Renal cortical epithelial cell (primary cell): ENCODE measurements at regions not wholly inside any gene's neighbourhood (a gene's known extent, or its start where the extent isn't known, plus 50 kb on each side); places are given as distances from the start of the nearest gene placed in this dataset.
"Not testable (repeated sequence)": the region's sequence is repeated elsewhere in the genome, so short reads cannot be mapped to it uniquely, and the experiment has no call there.

ENCODE experiments used
- DNase-seq: peaks from one replicate; pipeline ENCODE4 v3.0.0-alpha.2; 2011; ENCODE audit warnings: low read depth

DNA sequence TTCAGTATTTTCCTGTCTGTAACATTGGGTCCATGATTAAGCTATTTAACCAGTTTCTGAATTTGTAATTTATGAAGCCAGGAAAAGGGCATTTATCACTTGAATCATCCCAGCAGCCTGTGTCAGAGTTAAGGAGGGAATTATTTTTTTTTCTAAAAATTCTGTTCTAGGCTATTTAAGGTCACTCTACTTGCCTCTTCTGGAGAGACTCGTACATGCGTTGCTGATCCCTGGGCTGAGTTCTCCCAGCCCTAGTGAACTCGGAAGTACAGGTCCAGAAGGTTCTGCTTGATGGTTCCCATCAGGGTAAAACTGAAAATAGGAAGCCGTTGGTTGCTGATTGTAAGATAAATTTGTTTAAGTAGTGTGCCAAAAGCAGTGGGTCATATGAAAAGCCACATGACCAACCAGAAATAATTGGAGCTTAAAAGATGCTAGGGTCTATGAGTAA is 90.7 kb downstream of the GPR88 start:
- peak; percentile 75 for DNase-seq

DNA sequence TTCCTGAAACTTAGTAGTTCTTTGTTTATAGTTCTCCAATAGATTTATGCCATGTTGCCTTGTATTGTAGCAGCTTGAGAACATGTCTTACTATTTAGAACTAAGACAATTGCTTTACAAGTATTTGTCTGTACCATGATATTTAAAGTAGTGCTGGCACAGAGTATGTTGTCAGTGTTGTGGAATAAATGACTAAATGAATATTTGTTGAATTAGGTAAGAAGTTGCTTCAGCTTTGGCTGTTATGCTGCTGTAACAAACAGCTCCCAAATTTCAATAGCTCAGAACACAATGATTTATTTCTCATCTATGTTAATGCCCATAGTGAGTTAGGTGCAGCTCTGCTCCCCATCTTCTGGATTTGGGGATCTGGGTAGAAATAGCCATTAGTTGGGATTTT is 90.2 kb upstream of the VCAM1 start:
- peak; percentile 62 for DNase-seq

DNA sequence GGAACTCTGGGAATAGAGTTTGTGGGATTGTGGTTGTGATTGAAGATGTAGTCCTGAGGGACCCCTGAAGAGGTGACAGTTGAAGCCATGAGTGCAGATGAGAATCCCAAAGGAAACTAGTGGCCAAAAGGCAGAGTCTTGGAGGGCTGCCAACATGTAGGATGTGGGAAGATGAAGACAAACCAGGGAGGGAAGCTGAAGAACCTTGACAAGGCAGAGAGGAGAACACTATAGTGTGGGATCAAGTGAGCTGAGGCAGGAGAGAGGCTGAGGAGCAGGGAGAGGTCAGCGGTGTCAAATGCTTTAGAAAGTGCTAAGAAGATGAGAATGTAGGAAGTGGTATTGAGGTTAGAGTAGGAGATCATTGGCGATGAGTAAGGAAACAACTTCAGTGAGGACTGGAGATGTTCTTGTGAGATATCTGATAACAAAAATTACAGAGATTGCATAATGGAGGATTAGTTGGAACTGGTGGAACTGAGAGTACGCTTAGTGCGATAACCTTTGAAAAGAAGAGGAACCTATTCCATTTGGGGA is 88.5 kb upstream of the VCAM1 start:
- peak; percentile 95 for DNase-seq

DNA sequence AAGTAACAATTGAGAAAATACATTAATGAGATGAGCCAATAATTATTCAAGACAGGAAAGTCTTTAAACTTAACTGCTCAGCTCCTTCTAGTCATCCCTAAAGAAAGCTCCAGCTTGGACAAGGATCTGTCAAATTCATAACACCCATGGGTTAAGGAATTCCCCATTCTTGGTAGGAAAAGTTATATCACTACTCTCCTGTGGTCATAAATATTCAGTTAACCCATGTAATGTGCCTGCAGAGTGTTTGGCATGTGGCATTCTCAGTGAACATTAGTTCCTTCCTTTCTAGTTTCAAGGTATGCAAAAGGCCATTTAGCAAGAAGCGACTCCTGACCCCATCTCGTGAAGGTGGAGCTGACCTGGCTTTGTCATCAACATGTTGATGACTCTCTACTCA is 76.7 kb upstream of the VCAM1 start:
- peak; percentile 91 for DNase-seq

DNA sequence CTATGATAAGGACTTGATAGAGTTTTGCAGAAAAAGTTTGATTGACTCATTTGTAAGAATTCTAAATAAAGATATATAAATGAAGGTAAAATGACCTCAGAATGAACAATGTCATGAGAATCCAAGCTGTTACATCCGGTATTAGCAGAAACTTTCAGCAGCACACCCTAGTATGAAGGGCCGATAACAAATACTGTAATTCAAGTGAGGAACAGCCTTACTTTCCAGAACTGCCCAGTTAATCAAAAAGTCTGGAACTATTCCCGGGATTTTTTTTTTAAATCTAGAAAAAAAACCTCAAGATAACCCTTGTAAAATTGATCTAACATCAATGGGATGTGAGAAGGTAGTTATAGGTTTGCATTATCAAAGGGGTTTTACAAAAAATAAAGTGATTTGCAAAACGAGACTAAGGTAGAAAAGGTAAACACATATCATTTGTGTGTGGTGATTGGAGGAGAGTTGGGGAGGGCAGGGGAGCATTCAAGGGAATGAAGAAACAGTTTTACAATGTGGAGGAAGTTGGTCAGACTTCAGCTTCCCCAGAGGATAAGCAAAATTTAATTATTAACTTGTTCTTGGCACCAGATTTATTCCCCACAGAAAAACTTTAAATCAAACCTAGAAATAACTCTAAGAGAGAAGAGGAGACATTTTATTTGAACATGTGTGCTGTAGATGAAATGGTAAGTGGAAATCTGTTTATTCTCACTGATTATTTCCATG is 75.9 kb upstream of the VCAM1 start:
- peak; percentile 96 for DNase-seq

DNA sequence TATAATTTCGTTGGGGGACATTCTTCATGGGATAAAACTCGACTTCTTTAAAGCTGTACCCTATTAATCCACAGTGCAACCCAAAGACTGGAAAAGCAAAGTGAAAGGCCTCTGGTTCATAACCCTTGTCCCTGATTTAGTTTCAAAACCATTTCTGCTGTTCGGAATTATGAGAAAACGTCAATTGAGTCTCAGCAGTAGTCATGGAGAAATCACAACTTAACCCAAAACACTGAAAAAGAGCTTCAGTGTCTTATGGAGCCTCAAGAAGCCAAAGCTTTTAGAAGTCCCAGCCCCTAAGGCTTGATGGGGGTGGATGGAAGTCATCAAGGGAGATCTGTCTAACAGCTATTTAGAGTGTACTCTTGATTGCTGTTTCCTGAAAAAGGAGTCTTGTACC is 73.5 kb upstream of the VCAM1 start:
- no peak for DNase-seq

DNA sequence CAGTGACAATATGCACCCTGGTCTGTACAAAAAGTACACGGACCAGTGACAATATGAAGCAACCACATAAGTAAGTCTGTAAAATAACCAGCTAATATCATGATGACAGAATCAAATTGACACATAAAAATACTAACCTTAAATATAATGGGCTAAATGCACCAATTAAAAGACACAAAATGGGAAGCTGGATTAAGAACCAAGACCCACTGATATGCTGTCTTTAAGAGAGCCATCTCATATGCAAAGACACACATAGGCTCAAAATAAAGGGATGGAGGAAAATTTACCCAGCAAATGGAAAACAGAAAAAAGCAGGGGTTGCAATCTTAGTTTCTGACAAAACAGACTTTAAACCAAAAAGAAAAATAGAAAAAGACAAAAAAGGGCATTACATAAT is 70.4 kb upstream of the VCAM1 start:
- DNase-seq = no peak

DNA sequence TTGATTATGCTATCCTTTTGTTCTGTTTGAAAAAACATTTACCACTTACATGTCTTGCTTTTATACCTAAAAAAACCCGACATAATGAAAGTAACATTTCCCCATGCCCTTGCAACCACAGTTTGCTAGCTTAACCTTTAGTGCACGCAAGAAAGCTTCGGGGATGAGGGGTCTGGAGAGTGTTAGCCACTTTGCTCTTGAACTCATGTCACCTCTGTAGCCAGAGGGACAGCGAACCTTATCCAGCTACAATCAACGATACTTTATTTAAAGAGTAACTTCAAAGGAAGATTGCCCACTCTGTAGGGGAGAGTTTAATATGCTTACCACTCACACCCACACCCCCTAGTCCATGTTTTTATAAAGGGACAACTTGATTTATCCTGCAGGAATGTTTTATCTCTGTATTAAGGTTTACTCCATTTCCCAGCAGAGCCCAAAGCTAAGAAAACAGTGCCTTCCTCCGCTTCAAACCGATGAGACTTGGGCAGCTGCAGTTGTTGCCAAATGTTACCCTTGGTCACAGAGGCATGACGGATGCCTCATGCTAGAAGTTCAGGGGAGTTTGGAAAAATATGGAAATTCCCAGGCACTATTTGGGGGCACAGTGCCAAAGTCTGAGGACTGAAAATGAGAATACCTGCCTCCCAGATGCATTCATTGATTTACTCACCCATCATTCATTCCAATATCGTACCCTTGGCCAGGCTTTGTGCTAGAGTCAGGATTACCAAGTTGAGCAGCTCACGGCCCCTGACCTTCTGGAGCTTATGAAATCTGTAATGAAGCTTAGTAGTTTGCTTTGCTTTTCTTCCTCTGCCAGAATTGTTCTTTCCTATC is 61.4 kb upstream of the VCAM1 start:
- peak; percentile 95 for DNase-seq

DNA sequence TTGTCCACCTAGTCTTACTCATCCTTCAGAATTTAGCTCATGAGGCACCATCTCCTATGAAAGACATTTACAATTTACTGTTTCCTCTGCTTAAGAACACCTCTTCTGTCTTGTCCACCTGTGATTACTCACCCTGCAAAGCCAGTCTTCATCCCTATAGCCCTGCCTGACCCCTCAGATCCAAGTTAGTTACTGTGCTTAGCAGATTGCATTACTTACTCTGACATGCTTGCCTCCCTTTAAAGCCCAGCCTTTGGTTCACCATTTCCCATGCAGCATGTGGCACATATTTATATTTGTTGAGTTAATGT is 60.9 kb upstream of the VCAM1 start:
- no peak for DNase-seq

DNA sequence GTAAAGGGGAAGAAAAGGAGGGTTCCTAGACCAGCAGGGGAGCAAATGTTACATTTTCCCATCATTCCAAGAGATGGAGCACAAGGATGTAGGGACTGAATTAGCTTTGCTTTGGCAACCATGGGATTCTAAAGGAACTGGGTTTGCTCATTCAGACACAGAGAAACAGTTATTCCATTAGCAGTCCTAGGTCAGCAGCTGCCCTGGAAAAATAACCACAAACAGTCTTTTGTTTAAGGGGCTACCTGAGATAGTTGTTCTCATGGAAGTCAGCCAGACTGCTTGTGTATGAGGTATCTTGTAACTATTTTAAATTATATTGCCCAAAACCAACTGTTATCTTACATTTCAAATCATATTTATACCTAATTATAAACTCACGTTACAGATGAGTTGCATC is 58.4 kb upstream of the VCAM1 start:
- DNase-seq = peak; percentile 16

DNA sequence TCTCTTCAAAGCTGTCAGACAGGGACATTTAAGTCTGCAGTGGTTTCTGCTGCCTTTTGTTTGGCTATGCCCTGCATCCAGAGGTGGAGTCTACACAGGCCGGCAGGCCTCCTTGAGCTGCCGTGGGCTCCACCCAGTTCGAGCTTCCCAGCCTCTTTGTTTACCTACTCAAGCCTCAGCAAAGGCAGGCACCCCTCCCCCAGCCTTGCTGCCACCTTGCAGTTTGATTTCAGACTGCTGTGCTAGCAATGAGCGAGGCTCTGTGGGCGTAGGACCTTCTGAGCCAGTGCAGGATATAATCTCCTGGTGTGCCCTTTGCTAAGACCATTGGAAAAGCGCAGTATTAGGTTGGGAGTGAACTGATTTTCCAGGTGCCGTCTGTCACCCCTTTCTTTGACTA is 51.0 kb upstream of the VCAM1 start:
- DNase-seq = not testable (repeated sequence)
